PFSK-1 (cell line): ENCODE measurements at regions not wholly inside any gene's neighbourhood (a gene's known extent, or its start where the extent isn't known, plus 50 kb on each side); places are given as distances from the start of the nearest gene placed in this dataset.

Experiments
- FOXP2 ChIP-seq: optimal IDR thresholded peaks from 2 replicates; pipeline ENCODE3; 2011; ENCODE audit warnings: borderline replicate concordance, control low read depth, inconsistent platforms; ENCODE audit not compliant: insufficient read depth; ENCODE audit errors: extremely low read length, extremely low read depth
- POLR2AphosphoS5 ChIP-seq: IDR thresholded peaks from 2 replicates; pipeline ENCODE4 v1.6.1; 2012; ENCODE audit warnings: low read depth, mild to moderate bottlenecking, control low read depth, low read length, moderate library complexity
- REST ChIP-seq, 2 experiments: IDR thresholded peaks; 2 replicates each; pipeline versions ENCODE4 v1.6.1 to v1.8.0; 2011 to 2012; ENCODE audit warnings: low read depth in 2 of 2, low read length in 2 of 2, control low read depth in 1 of 2, inconsistent platforms in 1 of 2, mild to moderate bottlenecking in 1 of 2, moderate library complexity in 1 of 2; ENCODE audit not compliant: insufficient read depth in 1 of 2
- SIN3A ChIP-seq: IDR thresholded peaks from 2 replicates; pipeline ENCODE4 v1.6.1; 2012; ENCODE audit warnings: mild to moderate bottlenecking, low read length, moderate library complexity, borderline replicate concordance; ENCODE audit not compliant: insufficient read depth
- TAF1 ChIP-seq: IDR thresholded peaks from 2 replicates; pipeline ENCODE4 v1.6.1; 2012; ENCODE audit warnings: low read length, control low read depth, borderline replicate concordance; ENCODE audit not compliant: insufficient read depth

GRCh38 chr10:100628061-100628460, 92.3 kb downstream of the HIF1AN start:
- TF ChIP-seq POLR2AphosphoS5 (no peak), TAF1 (no peak), REST (IDR thresholded peaks at IDR 0.05; ENCODE audit: insufficient read depth in 1 of 2, low read depth in 2 of 2, low read length in 2 of 2) (no peak), SIN3A (no peak), FOXP2 (no peak)
